Neural cell (in vitro differentiated cells): ENCODE measurements at regions not wholly inside any gene's neighbourhood (a gene's known extent, or its start where the extent isn't known, plus 50 kb on each side); places are given as distances from the start of the nearest gene placed in this dataset.

Experiments used
- CTCF ChIP-seq: fragments of 450-650 bp; IDR thresholded peaks from 2 replicates; pipeline ENCODE4 v1.5.1; 2014; ENCODE audit warnings: antibody characterized with exemption, mild to moderate bottlenecking, moderate library complexity; ENCODE audit not compliant: poor library complexity, severe bottlenecking
- EZH2 ChIP-seq: fragments of 200-600, 300-800 bp; shearing (Covaris generic), sonication (generic); IDR thresholded peaks from 2 replicates; pipeline ENCODE4 v1.6.1; 2014; ENCODE audit warnings: antibody characterized with exemption, low read length, borderline replicate concordance, mild to moderate bottlenecking; ENCODE audit not compliant: insufficient read depth, poor library complexity, severe bottlenecking
- POLR2AphosphoS5 ChIP-seq: IDR thresholded peaks from 2 replicates; pipeline ENCODE4 v1.6.1; 2012
- REST ChIP-seq: IDR thresholded peaks from 2 replicates; pipeline ENCODE4 v1.6.1; 2012; ENCODE audit warnings: borderline replicate concordance

DNA sequence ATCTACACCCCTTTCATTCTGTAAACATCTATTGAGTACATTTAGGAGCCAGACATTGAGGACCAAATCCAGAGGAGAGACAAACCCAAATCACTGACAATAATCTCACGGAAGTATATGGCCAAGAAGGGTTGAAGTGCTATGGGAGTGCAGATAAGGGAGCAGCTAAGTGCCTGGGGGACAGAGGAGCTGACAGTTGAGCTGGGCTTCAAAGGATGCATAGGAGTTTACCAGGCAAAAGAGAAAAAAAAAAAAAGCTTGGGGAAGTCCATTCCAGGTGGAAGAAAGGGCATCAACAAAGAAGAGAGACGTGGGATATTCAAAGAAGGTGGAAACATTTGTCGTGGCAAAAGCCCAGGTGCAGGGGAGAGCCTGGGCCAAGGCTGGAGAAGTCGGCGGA lies 60.5 kb upstream of the NANOS1 start:
- TF ChIP-seq REST = no peak
- no peak for TF ChIP-seq CTCF
- no peak for TF ChIP-seq POLR2AphosphoS5
- no peak for TF ChIP-seq EZH2
